DMS79 (cell line): ENCODE measurements at regions not wholly inside any gene's neighbourhood (a gene's known extent, or its start where the extent isn't known, plus 50 kb on each side); places are given as distances from the start of the nearest gene placed in this dataset.
A peak's percentile ranks its signal among the peaks of the same experiment; 100 is the strongest.
"Not testable (repeated sequence)": the region's sequence is repeated elsewhere in the genome, so short reads cannot be mapped to it uniquely, and the experiment has no call there.

ENCODE experiments used
- DNase-seq: peaks from one replicate; lab custom pipeline; 2025; lab: John Stamatoyannopoulos, UW

DNA sequence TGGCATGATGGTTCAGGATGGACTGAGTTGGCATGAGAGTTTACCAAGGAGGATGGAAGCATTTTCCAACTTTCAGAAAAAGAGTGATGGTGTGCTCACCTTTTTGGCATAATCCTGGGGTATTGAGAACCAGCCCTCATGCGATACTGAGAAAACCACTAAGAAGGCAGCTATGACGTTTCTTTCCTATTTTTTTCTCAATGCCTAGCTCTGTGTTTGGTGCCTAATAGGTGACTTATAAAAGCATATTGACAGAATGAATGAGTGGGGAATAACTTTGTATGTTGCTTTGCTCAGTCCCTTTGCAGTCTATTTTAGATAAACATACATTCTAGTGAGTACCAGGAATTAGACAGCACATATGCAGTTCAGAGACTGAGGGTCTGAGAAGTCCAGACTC is 816.3 kb downstream of the DHX35 start:
- no peak for DNase-seq

DNA sequence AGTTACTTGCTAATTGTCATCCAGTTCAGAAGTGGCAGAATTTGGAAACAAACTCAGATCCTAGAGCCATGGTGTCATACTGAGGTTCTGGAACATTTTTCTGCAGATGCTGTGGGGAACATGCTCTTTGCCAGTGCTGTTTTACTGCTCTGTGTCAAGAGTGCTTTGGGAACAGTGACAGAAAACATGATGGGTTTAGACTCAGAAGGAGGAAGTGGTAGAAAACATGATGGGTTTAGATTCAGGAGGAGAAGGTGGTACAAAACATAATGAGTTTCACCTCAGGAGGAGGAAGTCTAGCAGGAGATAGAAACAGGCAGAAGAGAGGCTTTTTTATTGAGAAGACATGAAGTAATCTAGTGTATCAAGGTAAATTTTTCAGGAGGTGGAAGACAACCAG is 815.5 kb downstream of the DHX35 start:
- DNase-seq, result no peak

DNA sequence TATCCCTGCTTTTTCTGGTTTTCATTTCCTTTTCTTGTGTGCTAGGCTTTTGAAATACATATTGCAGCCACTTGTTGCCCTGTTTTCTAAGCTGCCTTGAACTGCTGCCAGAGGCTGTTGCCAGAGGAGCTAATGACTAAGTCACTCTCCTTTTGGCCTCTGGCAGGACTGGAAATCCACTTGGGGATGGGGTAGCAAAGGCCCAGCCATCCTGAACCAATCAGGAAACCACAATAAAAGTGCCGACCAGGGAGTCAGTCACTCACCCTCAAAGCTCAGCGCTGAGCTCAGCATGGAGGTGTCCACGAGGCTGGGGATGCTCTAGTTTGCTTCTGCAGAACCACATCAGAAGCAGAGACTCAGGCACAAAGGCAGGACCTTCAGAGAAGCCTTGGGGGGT is 813.0 kb downstream of the DHX35 start:
- DNase-seq, result no peak

DNA sequence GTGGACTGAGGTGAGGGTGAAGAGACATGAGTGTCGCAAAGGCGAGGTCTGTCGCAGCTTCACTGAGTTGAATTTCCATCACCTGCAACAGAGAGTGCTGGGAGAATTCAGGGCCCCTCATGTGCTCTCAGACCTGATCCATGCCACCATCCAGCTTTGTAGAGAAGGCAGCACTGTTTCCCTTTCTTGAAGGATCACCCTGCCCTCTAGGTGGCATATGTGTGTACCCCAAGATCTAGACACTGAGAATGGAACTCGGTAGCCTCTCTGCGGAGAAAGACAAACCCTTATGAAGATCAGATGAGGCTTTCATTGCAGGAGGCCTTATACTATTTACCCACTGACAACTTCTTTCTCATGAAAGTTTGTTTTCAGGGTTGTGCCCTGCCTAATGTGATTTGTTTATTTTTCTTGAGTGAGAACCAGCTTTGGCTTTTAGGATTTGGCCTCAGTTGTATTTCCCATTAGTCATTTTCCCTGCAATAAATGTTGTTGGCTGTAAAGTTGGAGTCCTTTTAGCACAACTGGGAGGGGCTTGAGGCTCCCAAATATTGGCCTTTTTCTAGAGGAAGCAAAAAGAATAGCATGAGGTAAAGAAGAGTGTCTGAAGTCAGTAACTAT is 811.3 kb downstream of the DHX35 start:
- no peak for DNase-seq

- no peak for DNase-seq
These were observed 805.2 kb downstream of the DHX35 start for GRCh38 chr20:39767352-39767751.

GRCh38 chr20:39766333-39766732 is 804.2 kb downstream of the DHX35 start:
- no peak for DNase-seq

GRCh38 chr20:39762716-39763115 is 800.6 kb downstream of the DHX35 start:
- no peak for DNase-seq

DNA sequence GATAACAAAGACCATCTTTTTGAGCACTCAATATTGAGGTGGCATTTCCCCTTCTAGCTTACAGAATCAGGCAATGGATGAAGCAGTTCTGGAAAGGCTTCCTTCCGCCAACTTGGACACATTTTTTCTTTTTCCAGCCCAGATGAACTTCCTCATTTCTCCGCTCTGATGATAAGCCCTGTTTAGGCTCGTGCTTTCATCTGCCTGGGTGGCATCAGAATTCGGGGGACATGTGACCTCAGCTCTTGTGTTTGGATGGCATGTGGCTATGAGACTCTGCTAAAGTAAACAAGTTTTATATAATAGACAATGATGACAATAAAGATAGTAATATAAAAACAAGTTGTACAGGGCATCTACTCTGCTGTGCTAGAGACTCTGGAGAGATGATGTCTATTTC is 796.7 kb downstream of the DHX35 start:
- DNase-seq, result no peak

DNA sequence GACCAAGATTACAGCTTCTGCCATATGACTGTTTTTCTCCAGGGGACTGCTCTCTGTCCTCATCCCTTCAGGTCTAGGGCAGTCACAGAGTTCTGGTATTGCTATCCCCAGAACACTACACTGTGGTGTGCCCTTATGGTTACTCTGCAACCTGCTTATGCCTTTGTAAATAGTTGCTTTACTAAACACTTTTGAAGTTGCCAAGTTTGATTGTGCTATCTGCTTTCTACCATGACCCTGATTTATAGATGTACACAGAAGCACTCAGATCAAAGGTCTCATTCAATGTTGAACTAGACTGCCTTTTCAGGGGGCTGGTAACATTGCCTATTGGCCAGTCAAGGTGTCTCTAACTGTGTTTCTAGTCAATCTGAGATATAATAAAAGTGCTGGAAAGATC is 794.7 kb downstream of the DHX35 start:
- DNase-seq, result no peak

DNA sequence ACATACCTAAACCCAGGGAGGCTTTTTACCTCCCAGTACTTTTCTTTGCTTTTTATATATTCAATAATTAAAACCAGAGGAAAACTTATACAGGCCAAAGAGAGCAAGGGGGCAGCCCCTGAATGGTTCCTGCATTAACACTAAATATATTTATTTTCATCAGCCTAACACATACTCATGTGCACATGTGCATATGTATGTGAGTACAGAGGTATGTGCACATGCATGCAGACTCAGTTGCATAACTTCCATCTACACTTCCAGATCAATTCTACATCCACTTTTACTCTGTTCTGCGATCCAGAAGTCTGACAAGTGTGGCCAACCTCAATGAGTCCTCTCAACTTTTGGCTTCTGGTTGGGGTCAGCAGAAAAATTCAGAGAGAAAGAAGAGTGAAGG is 794.2 kb downstream of the DHX35 start:
- no peak for DNase-seq

GRCh38 chr20:39752262-39752876 is 790.2 kb downstream of the DHX35 start:
- no peak for DNase-seq

GRCh38 chr20:39751557-39752137 is 789.5 kb downstream of the DHX35 start:
- DNase-seq, result no peak

DNA sequence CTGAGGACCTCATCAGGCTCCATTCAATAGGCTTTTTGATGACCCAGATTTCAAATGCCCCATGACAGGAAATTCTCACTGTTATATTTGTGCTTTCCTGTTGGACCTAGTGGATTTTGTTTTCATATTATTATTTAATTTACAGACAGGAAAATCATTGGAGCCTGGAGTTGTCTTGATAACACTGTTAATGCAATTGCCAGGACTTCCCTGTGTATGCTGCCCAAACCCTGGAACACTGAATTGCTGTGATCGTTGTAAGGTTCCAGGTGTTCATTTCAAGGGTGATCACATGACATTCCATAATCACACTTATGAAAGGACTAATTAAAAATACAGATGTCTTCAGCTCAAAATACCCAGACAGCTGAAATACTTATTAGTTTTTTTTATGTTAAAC is 783.2 kb downstream of the DHX35 start:
- no peak for DNase-seq

- DNase-seq, result no peak
These were observed 776.5 kb downstream of the DHX35 start for GRCh38 chr20:39738651-39739050.

DNA sequence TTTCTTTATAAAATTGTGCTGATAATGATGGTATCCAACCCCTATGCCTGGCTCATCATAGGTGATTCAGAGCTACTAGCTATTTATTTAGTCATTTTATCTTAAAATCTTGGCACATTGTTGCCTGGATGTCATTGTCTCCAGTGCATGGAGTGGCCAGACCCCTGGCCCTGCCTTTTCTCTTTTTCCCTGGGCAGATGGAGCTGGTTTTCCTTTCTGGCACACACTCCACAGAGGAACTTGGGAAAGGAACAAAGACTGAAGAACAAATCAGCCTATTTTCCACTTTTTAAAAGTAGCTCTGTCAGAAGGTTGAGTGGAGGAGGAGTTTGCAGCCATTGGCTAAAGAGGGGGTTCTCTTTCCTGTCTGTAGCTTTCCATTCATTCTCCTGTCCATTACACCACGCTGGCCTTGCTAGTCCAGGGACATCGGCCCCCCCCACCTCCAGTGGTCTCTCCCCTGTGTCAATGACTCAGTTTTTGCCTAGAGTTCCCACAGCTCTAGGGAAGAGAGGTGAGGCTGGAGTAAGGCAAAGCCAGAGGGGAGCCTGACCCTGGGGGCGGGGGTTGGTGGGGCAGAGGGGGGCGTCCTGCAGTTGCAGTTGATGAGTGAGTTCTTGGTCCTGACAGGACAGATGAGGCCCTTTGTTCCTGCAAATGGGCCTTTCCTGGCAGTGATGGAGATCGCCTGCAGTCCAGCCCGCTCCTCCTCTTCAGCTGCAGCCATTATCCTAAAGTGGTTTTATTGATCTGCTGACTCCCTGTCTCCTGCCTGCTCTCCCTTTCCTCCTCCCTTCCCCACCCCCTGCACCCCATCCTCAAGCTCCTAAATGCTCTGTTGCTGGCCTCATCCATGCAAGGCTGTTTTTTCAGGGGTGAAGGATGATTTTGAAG is 774.5 kb downstream of the DHX35 start:
- DNase-seq, result no peak

- not testable (repeated sequence) for DNase-seq
These were observed 763.4 kb downstream of the DHX35 start for GRCh38 chr20:39725513-39725912.

DNA sequence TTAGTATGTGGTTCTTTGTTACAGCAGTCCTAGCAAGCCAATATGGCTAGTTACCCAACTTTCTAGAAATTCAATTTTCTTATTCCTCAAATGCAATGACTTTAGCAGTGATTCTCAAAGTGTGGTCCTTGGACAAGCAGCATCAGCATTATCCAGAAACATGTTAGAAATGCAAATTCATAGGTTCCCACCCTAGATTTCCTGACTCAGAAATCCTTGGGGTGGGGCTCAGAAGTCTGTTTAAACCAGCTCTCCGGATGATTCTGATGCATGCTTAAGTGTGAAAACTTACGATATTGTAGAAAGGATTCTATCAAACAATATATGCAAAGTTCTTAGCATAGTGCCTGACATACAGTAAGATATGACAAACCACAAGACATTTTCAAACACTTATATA is 757.1 kb downstream of the DHX35 start:
- no peak for DNase-seq

DNA sequence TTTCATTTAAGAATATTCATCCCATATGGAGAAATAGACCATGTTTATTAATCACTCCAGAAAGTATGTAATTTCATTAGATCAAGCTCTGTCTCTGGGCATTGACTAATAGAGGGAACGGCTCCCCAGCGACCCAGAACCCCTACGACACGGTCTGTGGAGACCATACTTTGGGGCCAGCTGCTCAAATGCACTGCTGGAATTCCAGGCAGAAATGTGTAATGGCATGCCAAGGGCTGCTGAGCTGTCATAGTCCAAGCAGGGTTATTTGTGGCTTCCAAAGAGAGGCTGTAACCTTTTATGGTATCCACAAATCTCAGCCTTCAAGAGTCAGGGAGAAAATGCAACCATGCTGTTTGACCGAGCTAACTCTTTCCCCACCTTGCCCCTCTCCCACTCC is 755.8 kb downstream of the DHX35 start:
- no peak for DNase-seq

DNA sequence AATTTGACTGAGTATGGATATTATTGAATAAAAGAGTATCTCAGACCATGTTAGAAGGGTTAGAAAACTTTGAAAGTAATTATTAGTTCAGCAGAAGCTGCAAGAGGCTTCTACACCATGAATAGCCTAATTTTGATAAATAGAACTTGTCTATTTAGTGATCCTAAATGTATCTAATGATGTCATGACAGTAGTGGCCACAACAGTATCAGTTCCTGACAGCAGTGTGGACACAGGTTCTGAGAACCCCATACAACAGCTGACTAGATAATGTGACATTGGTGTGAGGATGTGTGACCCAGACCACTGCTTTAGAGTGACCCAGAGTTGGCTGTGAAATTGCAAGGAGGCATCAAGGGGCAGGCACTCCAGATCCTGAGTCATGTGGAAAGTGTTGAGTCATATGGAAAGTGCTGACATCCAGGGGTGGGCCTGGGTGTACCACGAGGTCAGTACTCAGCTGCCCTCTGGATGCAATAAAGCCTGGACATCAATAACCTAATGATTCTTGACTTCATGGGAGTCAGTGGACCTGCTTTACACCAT is 754.7 kb downstream of the DHX35 start:
- no peak for DNase-seq

DNA sequence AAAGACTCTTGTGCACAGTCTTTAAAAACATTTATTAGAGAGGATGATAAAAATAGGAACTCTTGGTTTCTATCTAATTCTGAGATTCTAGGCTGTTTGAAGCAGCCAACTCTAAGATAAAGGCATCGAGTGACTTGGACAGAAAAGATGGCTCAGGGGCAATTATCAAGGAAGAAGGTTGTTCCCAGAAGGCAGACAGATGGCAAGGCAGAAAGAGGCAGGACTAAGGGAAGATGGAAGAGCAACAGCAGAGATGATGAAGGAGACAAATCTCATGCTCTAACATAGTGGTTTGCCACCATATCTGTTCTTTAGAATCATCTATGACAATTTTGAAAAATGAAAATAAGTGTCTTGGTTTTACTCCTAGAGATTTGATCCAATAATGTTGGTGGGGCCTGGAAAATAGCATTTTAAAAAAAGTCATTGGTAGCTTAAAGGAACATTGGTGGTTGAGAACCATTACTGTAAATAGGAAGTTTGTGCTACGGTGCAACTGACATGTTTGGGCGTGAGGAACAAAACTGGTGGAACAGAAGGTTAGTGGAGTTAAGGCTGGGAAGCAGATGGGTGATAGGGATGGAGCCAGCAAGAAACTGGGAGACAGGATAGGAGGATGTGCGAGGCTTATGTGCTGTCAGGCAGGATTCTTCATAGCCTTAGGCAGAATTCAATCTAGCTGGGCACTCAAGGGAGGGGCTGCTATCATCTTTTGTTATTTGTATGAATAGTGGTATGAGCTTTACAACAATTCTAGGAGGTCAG is 751.1 kb downstream of the DHX35 start:
- DNase-seq, result no peak

DNA sequence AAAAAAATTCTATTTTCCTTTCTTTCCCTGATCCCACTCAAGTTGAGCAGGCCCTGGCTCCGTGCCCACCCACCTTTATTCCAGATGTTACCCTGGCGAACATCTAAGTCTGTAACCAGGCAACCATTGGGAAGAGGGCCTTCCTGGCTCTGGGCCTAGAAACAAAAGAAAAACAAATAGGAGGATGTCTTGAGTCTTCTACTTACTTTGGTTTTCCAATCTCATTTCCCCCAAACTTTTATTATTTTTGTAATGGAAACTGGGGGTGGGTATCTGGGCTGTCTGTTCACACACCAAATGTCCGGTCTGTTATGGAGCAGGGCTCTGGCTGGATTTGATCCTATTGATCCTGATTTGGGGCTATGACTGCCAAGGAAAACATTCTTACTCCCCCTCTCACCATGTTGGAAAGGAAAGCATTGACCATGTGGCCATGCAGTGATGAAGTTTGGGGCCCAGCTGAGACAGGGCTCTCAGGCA is 744.1 kb downstream of the DHX35 start:
- peak; percentile 46 for DNase-seq

GRCh38 chr20:39705032-39705431 is 742.9 kb downstream of the DHX35 start:
- DNase-seq, result no peak
